NCI-H1417 treated with DMSO at 0.1 percent for 48 hours (cell line): ENCODE measurements at regions not wholly inside any gene's neighbourhood (a gene's known extent, or its start where the extent isn't known, plus 50 kb on each side); places are given as distances from the start of the nearest gene placed in this dataset.
"Not testable (repeated sequence)": the region's sequence is repeated elsewhere in the genome, so short reads cannot be mapped to it uniquely, and the experiment has no call there.

ENCODE experiments used
- DNase-seq: peaks from one replicate; lab custom pipeline; 2025; lab: John Stamatoyannopoulos, UW

DNA sequence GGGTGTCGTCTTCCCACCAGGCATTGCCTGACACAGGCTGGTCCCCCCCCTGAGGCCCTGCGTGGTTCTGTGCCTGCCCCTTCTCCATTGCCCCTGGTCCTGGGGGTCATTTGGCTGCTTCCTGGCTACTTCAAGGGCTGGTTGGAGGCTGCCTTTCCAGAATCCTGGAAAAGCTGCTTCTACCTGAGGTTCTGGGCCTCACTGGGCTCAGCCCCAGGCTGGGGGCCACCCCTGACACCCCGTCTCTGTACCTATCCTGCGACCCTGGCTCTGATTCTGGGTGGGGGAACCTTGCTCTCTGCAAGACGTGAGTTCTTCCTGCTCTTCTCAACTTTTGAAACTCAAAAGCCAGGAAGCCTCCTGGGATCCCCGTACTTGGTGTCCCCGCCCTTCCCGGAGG lies 149.3 kb upstream of the PTPN1 start:
- DNase-seq, result no peak

GRCh38 chr20:50362177-50362576 lies 148.0 kb upstream of the PTPN1 start:
- DNase-seq, result not testable (repeated sequence)

- no peak for DNase-seq
These were observed 147.2 kb upstream of the PTPN1 start for GRCh38 chr20:50363027-50363426.

DNA sequence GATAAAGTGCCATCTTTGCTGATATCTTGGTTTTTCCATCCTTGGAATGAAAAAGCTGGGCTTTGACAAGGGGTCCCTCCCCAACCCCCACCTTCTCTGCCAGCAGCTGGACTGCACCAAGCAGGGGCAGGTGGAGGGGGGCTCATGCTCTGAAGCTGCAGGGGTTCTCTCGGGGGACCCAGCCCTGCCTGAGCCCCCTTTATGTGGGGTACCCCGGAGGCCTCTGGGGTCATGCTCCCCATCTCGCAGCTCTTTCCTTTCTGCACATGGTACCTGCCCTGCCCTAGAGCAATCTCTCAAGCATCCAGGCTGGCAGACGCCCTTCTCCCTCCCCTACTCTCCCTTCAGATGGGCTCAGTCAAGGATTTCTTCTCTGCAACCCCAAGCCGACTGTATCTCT lies 146.7 kb upstream of the PTPN1 start:
- DNase-seq, result no peak

- no peak for DNase-seq
These were observed 145.6 kb upstream of the PTPN1 start for GRCh38 chr20:50364542-50364941.

- peak; percentile 95 for DNase-seq
These were observed 143.7 kb upstream of the PTPN1 start for GRCh38 chr20:50366270-50367103.

- peak; percentile 80 for DNase-seq
These were observed 143.0 kb upstream of the PTPN1 start for GRCh38 chr20:50367104-50367674.

DNA sequence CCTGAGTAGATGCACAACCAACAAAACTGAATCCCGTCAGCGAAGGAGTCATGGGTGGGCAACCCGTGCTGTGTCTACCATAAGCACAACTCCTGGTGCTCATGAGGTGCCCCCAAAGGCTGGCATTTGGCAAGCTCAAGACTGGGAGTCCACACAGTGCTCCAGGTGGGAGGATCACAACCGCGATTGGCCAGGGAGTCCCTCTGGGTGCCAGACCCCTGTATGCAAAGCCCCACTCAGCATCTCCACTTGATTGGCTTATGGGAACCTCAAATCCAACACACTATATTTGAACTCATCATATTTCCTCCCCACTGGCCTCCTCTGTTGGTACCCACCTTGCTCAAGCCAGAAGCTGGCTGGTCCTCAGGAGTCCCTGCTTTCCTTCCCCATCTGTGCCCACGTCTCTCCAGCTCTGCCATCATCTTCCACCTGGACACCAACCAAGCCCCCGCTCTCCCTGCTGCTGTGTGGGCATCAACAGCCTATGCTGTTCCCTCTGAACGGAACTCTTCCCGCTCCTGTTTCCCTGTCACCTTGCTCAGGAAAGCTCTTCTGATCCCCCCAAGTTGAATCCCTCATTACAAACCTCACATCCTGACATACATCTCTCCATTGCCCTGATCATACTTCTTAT lies 142.3 kb upstream of the PTPN1 start:
- no peak for DNase-seq

GRCh38 chr20:50368386-50368785 lies 141.8 kb upstream of the PTPN1 start:
- no peak for DNase-seq

- DNase-seq, result no peak
These were observed 141.4 kb upstream of the PTPN1 start for GRCh38 chr20:50368813-50369224.

- no peak for DNase-seq
These were observed 140.8 kb upstream of the PTPN1 start for GRCh38 chr20:50369225-50370035.

GRCh38 chr20:50370036-50370566 lies 140.1 kb upstream of the PTPN1 start:
- no peak for DNase-seq

DNA sequence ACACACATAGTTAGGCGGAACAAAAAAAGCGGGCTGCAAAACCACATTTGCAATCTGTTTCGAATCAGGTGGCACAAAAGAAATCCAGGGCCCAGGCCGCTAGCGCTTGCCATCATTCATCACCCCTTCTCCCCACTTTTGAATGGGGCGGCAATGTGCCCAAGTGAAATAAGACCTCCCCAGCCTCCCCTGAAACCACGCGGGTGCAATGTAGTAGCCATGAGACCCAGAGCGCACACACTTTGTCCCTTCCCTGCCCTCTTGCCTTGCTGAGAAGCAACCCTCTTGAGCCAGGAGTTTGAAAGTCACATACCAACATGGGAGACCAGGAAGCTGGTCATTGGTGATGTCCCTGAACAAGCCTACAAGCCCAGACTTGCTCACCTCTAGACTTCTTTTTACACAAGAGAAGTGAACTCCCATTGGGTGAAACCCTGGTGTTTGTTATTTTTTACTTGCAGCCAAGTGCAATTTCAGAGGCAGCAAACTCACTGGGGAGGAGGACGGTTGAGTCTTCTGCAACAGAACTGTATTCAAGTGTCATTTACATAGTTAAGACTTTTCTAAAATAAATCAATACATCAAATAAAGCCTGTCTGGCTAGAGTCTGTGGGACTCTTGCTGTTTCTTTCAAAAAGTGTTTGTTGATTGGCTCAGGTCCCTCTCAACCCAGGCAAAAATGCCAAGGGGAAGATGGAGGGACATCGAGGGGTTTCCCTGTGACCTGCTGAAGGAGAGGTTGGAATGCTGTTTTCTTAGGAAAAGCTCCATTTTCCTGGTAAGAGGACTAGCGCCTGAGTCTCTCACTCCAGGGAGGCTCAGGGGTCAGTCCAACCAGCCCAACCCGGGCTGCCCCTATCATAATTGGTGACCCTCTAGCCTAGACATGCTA lies 138.1 kb upstream of the PTPN1 start:
- no peak for DNase-seq

DNA sequence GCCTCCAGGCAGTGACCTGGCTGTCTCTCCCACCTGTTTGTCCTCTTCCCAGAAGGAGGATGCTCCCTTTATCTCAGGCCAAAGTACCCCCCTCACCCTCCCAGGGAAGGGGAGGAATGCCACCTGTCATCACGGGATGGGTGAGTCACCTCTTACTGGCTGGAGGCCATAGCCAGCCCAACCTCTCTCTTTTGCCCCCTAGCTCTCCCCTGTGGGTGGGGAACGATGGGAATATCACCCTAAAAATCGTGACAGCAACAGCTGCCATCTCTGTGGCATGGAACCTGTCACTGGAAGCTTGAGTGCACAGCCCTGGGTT lies 137.5 kb upstream of the PTPN1 start:
- no peak for DNase-seq

DNA sequence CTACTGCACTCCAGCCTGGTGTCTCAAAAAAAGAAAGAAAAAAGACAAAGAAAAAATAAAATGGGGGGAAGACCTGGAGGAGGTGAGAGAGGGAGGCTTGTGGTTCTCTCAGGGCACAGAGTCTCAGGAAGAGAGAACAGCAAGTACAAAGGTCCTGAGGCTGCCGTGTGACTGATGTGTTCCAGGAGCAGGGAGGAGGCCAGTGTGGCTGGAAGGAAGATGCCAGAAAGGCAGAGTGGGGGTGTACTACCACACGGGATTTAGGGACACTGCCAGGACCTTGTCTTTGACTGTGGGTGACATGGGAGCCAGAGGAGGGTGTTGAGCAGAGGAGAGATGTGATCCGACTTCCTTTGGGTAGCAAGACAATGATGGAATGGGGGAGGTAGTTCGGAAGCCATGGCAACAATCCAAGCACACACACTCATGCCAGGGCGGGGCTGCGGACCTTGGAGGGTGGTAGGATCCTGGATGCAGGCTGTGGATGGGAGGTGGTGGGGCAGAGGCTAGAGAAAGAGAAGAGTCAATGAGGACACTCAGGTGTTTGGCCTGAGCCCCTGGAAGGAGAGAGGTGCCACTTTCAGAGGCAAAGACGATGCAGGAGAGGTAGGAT lies 136.4 kb upstream of the PTPN1 start:
- no peak for DNase-seq

DNA sequence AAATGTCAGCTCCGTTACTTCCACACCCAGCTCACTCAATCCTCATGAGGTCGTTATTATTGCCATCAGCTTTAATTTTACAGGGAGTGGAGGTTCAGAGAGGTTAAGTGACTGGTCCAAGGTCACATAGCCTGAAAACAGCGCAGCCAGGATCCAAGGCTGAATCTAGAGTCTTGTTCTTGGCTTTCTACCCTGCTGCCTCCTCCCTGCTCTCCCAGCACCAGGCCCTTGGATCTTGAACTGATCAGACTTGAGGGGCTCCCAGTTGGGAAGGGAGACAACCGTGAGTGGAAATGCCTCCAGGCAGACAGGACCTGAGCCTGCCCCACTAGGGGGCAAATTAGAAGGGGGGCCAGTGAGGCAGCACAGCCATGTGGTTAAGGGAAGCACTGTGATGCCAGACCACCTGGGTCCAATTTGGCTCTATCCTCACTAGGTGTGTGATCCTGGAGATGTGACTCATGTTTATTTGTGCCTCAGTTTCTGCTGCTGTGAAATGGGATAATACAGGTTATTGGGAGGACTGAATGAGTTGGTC lies 135.6 kb upstream of the PTPN1 start:
- DNase-seq, result no peak

GRCh38 chr20:50376179-50376887 lies 133.8 kb upstream of the PTPN1 start:
- no peak for DNase-seq

DNA sequence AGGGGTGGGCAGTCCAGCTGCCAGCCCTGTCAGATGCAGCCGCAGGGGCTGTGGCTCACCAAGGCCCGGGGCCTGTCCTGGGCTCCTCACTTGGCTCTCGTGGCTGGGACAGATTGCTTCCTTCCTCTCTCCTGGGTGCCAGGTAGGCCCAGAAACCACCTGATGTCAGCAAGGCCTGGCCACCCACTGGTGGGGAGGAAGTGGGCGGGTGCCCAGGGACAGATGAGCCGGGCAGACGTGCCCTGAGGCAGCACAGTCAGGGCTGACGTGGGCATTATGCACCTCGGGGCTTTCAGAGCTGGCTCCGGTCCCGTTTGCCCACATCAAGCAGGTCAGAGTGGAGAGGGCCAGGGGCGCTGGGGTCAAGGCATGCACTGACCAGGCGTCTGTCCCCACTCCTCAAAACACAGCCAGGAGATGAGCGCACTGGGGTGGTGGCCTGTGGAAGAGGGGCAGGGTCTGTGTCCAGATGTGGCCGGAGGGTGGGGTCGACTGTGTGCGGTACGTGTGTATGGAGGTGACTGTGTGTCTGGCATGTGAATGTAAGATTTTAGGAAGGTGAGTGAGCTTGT lies 133.2 kb upstream of the PTPN1 start:
- DNase-seq, result no peak

DNA sequence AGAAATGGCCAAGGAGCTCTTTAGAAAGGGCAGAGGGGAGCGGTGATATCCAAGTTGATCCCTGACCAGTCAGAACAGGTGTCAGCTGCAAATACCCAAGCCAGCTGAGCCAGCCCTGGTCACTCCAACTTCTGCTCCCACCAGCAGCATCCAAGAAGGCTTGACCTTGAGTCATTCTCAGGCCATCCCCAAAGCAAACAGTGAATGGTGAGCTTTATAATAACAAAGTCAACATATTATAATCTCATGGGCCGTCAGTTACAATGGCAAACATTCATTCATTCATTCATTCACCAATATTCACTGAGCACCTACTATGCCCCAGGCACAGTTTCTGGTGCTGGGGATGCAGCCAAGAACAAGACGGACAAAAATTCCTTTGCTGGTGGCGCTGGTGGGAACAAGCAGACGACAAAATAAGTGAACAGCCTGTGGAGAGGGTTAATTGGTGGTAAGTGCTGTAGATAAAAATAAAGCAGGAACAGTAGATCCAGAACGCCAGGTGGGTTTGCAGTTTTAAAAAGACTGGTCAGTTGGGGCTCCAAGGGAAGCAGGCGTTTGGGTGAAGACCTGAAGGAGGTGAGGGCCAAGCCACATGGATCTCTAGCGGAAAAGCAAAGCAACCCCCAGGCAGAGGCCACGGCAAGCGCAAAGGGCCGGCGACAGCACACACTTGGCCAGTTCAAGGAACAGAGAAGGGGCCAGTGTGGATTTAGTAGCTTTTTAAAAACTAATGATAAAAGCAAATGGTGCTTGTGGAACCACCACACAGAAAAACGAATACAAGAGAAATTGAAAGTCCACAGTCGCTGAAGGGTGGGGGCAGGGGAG lies 131.8 kb upstream of the PTPN1 start:
- no peak for DNase-seq
